Upper lobe of left lung (tissue), 6 donors: ENCODE measurements at regions not wholly inside any gene's neighbourhood (a gene's known extent, or its start where the extent isn't known, plus 50 kb on each side); places are given as distances from the start of the nearest gene placed in this dataset.

Experiments
- ATAC-seq, 2 donors: fragments of 200-7000 bp; cut with Tn5 transposase; one replicate each; pipeline ENCODE4 v1.9.1; 2022; ENCODE audit warnings: mild to moderate bottlenecking in 2 of 2, moderate library complexity in 2 of 2; ENCODE audit not compliant: low FRiP score in 2 of 2
- DNase-seq, 2 donors: peaks; one replicate each; pipeline ENCODE4 v3.0.0-alpha.2; 2019 to 2020
- H3K27ac ChIP-seq, 4 donors: fragments of 200-600 bp; sonication (generic); one replicate each; pipeline ENCODE4 v1.5.1; 2016 to 2019
- H3K27me3 ChIP-seq, 4 donors: fragments of 200-600 bp; sonication (generic); one replicate each; pipeline ENCODE4 v1.5.1; 2017 to 2019
- H3K36me3 ChIP-seq, 4 donors: fragments of 200-600 bp; sonication (generic); one replicate each; pipeline ENCODE4 v1.5.1; 2016 to 2019
- H3K4me1 ChIP-seq, 4 donors: fragments of 200-600 bp; sonication (generic); one replicate each; pipeline ENCODE4 v1.5.1; 2018 to 2019
- H3K4me3 ChIP-seq, 4 donors: fragments of 200-600 bp; sonication (generic); one replicate each; pipeline ENCODE4 v1.5.1; 2017 to 2019; ENCODE audit warnings: mild to moderate bottlenecking in 2 of 4, moderate library complexity in 1 of 4
- H3K9me3 ChIP-seq, 4 donors: fragments of 200-600 bp; sonication (generic); one replicate each; pipeline ENCODE4 v1.5.1; 2018 to 2019
- CTCF ChIP-seq, 6 experiments: fragments of 450-650 bp in 4 of 6; fragments of 200-600 bp in 2 of 6; sonication (generic) in 2 of 6; IDR thresholded peaks; one replicate each; pipeline ENCODE4 v1.5.1; 2016 to 2019; ENCODE audit warnings: antibody characterized with exemption in 6 of 6
- EP300 ChIP-seq, 4 donors: sonication (generic); formaldehyde crosslinking; IDR thresholded peaks; one replicate each; pipeline ENCODE4 v1.5.1; 2017; ENCODE audit warnings: antibody characterized with exemption in 4 of 4, control low read depth in 2 of 4
- POLR2A ChIP-seq, 4 donors: fragments of 450-650 bp; IDR thresholded peaks; one replicate each; pipeline ENCODE4 v1.5.1; 2016 to 2017; ENCODE audit warnings: antibody characterized with exemption in 4 of 4, mild to moderate bottlenecking in 2 of 4
- POLR2AphosphoS5 ChIP-seq, 2 donors: sonication (generic); formaldehyde crosslinking; IDR thresholded peaks; one replicate each; pipeline ENCODE4 v1.5.1; 2017; ENCODE audit warnings: antibody characterized with exemption in 2 of 2
- WGBS, 2 donors: methylation state at CpG; one replicate each; pipeline ENCODE4 v1.1.5; 2017 to 2018; 5-methylcytosine and 5-hydroxymethylcytosine counted together
- donor health status: DM: no; HTN: no; CAD: no; lungs with moderate emphysema.
- donor health status: DM: no; HTN: yes; CAD: no; lungs with severe emphysema.

GRCh38 chr5:39980056-39980455 is 555.3 kb upstream of the DAB2 start:
- Histone ChIP-seq H3K36me3 (no peaks in the 10 kb centered on the region), H3K4me1 (no peaks in the 10 kb centered on the region), H3K27me3 (no peaks in the 10 kb centered on the region), H3K4me3 (no peak overlapping the region), H3K9me3 (no peaks in the 10 kb centered on the region), H3K27ac (no peak overlapping the region)
- DNase-seq (no peak), ATAC-seq (no peak)
- 79 to 87% methylated on average over 1 of the region's 1 CpG for WGBS, 2 donors
- TF ChIP-seq CTCF (IDR thresholded peaks at IDR 0.05), result no peak
- no peak for TF ChIP-seq POLR2A (IDR thresholded peaks at IDR 0.05)
- TF ChIP-seq POLR2AphosphoS5 (IDR thresholded peaks at IDR 0.05), result no peak
- TF ChIP-seq EP300 (IDR thresholded peaks at IDR 0.05), result no peak

- no peaks in the 10 kb centered on the region for H3K9me3 ChIP-seq
- no peaks in the 10 kb centered on the region for H3K36me3 ChIP-seq
- no peak for DNase-seq
- 85 to 91% methylated on average over 3 of the region's 3 CpGs for WGBS, 2 donors
- no peaks in the 10 kb centered on the region for H3K27me3 ChIP-seq
- no peak overlapping the region for H3K27ac ChIP-seq
- no peak for ATAC-seq
- TF ChIP-seq CTCF (IDR thresholded peaks at IDR 0.05) (no peak), POLR2AphosphoS5 (IDR thresholded peaks at IDR 0.05) (no peak), EP300 (IDR thresholded peaks at IDR 0.05) (no peak), POLR2A (IDR thresholded peaks at IDR 0.05) (no peak)
- H3K4me3 ChIP-seq, result no peak overlapping the region
- no peaks in the 10 kb centered on the region for H3K4me1 ChIP-seq
These were observed 552.4 kb upstream of the DAB2 start for GRCh38 chr5:39977066-39977655.

GRCh38 chr5:39970117-39970798 is 545.5 kb upstream of the DAB2 start:
- no peaks in the 10 kb centered on the region for H3K27me3 ChIP-seq
- no peak overlapping the region for H3K27ac ChIP-seq
- ATAC-seq, result no peak
- no peaks in the 10 kb centered on the region for H3K9me3 ChIP-seq
- TF ChIP-seq POLR2A (IDR thresholded peaks at IDR 0.05) (no peak), CTCF (IDR thresholded peaks at IDR 0.05) (no peak), EP300 (IDR thresholded peaks at IDR 0.05) (no peak), POLR2AphosphoS5 (IDR thresholded peaks at IDR 0.05) (no peak)
- no peaks in the 10 kb centered on the region for H3K4me1 ChIP-seq
- no peaks in the 10 kb centered on the region for H3K36me3 ChIP-seq
- 91% methylated on average over 2 of the region's 2 CpGs for WGBS, 2 donors
- no peak for DNase-seq
- no peak overlapping the region for H3K4me3 ChIP-seq

GRCh38 chr5:39968381-39968780 is 543.6 kb upstream of the DAB2 start:
- H3K27me3 ChIP-seq, result no peaks in the 10 kb centered on the region
- no peak overlapping the region for H3K27ac ChIP-seq
- no peak for TF ChIP-seq POLR2AphosphoS5 (IDR thresholded peaks at IDR 0.05)
- no peak for TF ChIP-seq CTCF (IDR thresholded peaks at IDR 0.05)
- TF ChIP-seq EP300 (IDR thresholded peaks at IDR 0.05), result no peak
- no peak for TF ChIP-seq POLR2A (IDR thresholded peaks at IDR 0.05)
- H3K4me1 ChIP-seq, result no peaks in the 10 kb centered on the region
- no peak for ATAC-seq
- H3K4me3 ChIP-seq, result no peak overlapping the region
- 64 to 72% methylated on average over 2 of the region's 2 CpGs for WGBS, 2 donors
- H3K9me3 ChIP-seq, result no peaks in the 10 kb centered on the region
- DNase-seq, result no peak
- no peaks in the 10 kb centered on the region for H3K36me3 ChIP-seq

- WGBS, 2 donors, result 84 to 85% methylated on average over 2 of the region's 2 CpGs
- ATAC-seq, result no peak
These were observed 530.4 kb upstream of the DAB2 start for GRCh38 chr5:39955156-39955555.

More at GRCh38 chr5:39955156-39955555, 530.4 kb upstream of the DAB2 start:
- no peak for TF ChIP-seq CTCF (IDR thresholded peaks at IDR 0.05)
- TF ChIP-seq POLR2AphosphoS5 (IDR thresholded peaks at IDR 0.05), result no peak
- TF ChIP-seq POLR2A (IDR thresholded peaks at IDR 0.05), result no peak
- no peak for TF ChIP-seq EP300 (IDR thresholded peaks at IDR 0.05)
- Histone ChIP-seq H3K27ac (no peak overlapping the region), H3K4me3 (no peak overlapping the region), H3K27me3 (no peaks in the 10 kb centered on the region), H3K9me3 (peaks cover 0 to 6% (median 0%) of the 10 kb centered on the region in 4 donors), H3K36me3 (no peaks in the 10 kb centered on the region), H3K4me1 (no peaks in the 10 kb centered on the region)
- no peak for DNase-seq
